PFSK-1 (cell line): ENCODE measurements at regions not wholly inside any gene's neighbourhood (a gene's known extent, or its start where the extent isn't known, plus 50 kb on each side); places are given as distances from the start of the nearest gene placed in this dataset.

ENCODE experiments used
- FOXP2 ChIP-seq: optimal IDR thresholded peaks from 2 replicates; pipeline ENCODE3; 2011; ENCODE audit warnings: borderline replicate concordance, control low read depth, inconsistent platforms; ENCODE audit not compliant: insufficient read depth; ENCODE audit errors: extremely low read length, extremely low read depth
- POLR2AphosphoS5 ChIP-seq: IDR thresholded peaks from 2 replicates; pipeline ENCODE4 v1.6.1; 2012; ENCODE audit warnings: low read depth, mild to moderate bottlenecking, control low read depth, low read length, moderate library complexity
- REST ChIP-seq, 2 experiments: IDR thresholded peaks; 2 replicates each; pipeline versions ENCODE4 v1.6.1 to v1.8.0; 2011 to 2012; ENCODE audit warnings: low read depth in 2 of 2, low read length in 2 of 2, control low read depth in 1 of 2, inconsistent platforms in 1 of 2, mild to moderate bottlenecking in 1 of 2, moderate library complexity in 1 of 2; ENCODE audit not compliant: insufficient read depth in 1 of 2
- SIN3A ChIP-seq: IDR thresholded peaks from 2 replicates; pipeline ENCODE4 v1.6.1; 2012; ENCODE audit warnings: mild to moderate bottlenecking, low read length, moderate library complexity, borderline replicate concordance; ENCODE audit not compliant: insufficient read depth
- TAF1 ChIP-seq: IDR thresholded peaks from 2 replicates; pipeline ENCODE4 v1.6.1; 2012; ENCODE audit warnings: low read length, control low read depth, borderline replicate concordance; ENCODE audit not compliant: insufficient read depth

GRCh38 chr7:36045326-36045725, 107.7 kb upstream of the EEPD1 start:
- TF ChIP-seq TAF1 = no peak
- no peak for TF ChIP-seq FOXP2
- no peak for TF ChIP-seq SIN3A
- no peak for TF ChIP-seq POLR2AphosphoS5
- TF ChIP-seq REST (IDR thresholded peaks at IDR 0.05; ENCODE audit: insufficient read depth in 1 of 2, low read depth in 2 of 2, low read length in 2 of 2) = no peak

- TF ChIP-seq POLR2AphosphoS5 = no peak
- TF ChIP-seq TAF1 = no peak
- TF ChIP-seq REST (IDR thresholded peaks at IDR 0.05; ENCODE audit: insufficient read depth in 1 of 2, low read depth in 2 of 2, low read length in 2 of 2) = no peak
- no peak for TF ChIP-seq SIN3A
- no peak for TF ChIP-seq FOXP2
These were observed 107.2 kb upstream of the EEPD1 start for GRCh38 chr7:36045830-36046341.

DNA sequence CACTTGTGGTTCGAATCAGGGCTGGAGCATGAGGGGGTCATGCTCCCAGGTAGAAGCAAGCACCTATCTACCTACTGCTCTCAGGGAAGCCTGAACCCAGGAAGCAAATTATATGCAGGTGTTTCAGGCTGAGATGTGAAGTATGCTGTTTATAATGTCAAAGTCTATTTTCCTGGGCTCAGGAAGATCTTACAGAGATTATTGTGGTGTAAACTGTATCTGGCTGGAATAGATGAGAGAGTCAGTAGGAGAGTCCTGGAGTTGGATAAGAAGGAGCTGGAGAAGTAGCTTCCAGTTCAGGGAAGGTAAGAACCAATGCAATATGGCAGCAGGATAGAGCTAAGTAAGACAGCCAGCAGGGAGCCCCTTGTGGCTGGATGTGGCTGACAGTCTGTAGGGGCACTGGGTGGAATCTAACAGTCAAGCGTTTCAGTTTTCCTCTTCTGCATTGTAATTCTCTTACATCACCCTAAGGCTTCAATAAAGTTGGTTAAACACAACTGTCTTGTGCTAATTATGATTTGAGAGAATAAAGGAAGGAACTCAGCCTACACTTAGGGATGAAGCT, 105.9 kb upstream of the EEPD1 start:
- TF ChIP-seq FOXP2 (no peak), POLR2AphosphoS5 (no peak), TAF1 (no peak), REST (IDR thresholded peaks at IDR 0.05; ENCODE audit: insufficient read depth in 1 of 2, low read depth in 2 of 2, low read length in 2 of 2) (no peak), SIN3A (no peak)

- TF ChIP-seq POLR2AphosphoS5 = no peak
- TF ChIP-seq FOXP2 = no peak
- no peak for TF ChIP-seq SIN3A
- no peak for TF ChIP-seq TAF1
- TF ChIP-seq REST (IDR thresholded peaks at IDR 0.05; ENCODE audit: insufficient read depth in 1 of 2, low read depth in 2 of 2, low read length in 2 of 2) = no peak
These were observed 104.7 kb upstream of the EEPD1 start for GRCh38 chr7:36048141-36048901.
